ENCODE measurements at regions not wholly inside any gene's neighbourhood (a gene's known extent, or its start where the extent isn't known, plus 50 kb on each side); places are given as distances from the start of the nearest gene placed in this dataset.
"Not testable (repeated sequence)": the region's sequence is repeated elsewhere in the genome, so short reads cannot be mapped to it uniquely, and the experiment has no call there.

- peak; percentile 42 to 46 for DNase-seq (ENCODE audit: low read depth in 1 of 2, low spot score in 1 of 2)
These were observed 99.9 kb downstream of the ANKRD18B start for GRCh38 chr9:33623658-33624586.

DNA sequence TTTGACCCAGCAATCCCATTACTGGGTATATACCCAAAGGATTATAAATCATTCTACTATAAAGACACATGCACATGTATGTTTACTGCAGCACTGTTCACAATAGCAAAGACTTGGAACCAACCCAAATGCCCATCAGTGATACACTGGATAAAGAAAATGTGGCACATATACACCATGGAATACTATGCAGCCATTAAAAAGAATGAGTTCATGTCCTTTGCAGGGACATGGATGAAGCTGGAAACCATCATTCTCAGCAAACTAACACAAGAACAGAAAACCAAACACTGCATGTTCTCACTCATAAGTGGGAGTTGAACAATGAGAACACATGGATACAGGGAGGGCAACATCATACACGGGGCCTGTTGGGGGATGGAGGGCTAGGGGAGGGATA is 104.3 kb downstream of the ANKRD18B start:
- not testable (repeated sequence) for DNase-seq (ENCODE audit: low read depth in 1 of 2, low spot score in 1 of 2)

DNA sequence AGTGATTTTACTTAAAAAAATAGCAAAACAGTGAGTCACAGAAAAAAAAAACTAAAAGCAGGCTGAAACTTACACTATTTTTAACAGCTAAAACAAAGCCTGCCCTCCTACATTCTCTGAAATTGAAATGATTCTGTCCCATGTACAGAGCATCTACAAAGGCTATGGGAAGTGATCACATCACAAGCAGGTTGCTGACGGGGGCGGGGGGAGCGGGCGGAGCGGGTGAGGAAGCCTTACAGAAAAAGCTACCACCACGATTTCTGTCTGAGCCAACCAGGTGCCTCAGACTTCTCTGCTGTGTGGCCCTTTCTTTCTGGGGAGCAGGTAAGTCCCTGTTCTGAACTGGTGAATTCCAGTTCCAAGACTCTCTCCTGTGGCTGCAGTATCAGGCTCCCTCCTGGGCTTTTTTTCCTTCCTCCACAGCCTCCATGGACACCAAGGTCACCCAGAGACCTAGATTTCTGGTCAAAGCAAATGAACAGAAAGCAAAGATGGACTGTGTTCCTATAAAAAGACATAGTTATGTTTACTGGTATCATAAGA is 104.9 kb downstream of the ANKRD18B start:
- peak in 1 of 2 donors; percentile 21 for DNase-seq (ENCODE audit: low read depth in 1 of 2, low spot score in 1 of 2)

GRCh38 chr9:33633636-33634035 is 109.6 kb downstream of the ANKRD18B start:
- no peak for DNase-seq (ENCODE audit: low read depth in 1 of 2, low spot score in 1 of 2)

- no peak for DNase-seq (ENCODE audit: low read depth in 1 of 2, low spot score in 1 of 2)
These were observed 113.8 kb downstream of the ANKRD18B start for GRCh38 chr9:33637881-33638280.

DNA sequence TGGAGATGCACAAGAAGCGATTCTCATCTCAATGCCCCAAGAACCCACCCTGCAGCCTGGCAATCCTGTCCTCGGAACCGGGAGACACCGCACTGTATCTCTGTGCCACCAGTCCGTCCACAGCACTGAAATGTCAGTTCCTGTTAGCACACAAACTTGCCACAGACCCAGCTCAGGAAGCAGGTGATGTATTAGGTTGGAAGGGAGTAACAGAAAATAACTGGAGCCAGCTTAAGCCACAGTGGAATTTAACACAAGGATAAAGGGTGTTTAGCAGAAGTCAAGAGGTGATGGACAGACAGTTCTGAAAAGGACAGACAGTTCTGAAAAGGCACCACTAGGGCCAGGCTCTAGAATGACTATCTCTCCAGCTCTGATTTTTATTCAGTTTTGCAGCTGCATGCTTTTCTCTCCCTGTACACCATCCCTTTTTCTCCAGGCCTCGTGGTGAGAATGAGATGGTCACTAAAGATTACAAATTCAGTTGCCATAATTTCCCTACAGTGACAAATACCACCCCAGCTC is 114.4 kb downstream of the ANKRD18B start:
- DNase-seq (ENCODE audit: low read depth in 1 of 2, low spot score in 1 of 2) = no peak

GRCh38 chr9:33645706-33646105 is 121.7 kb downstream of the ANKRD18B start:
- DNase-seq (ENCODE audit: low read depth in 1 of 2, low spot score in 1 of 2) = no peak

GRCh38 chr9:33649463-33649862 is 125.4 kb downstream of the ANKRD18B start:
- no peak for DNase-seq (ENCODE audit: low read depth in 1 of 2, low spot score in 1 of 2)

GRCh38 chr9:33651125-33651524 is 127.1 kb downstream of the ANKRD18B start:
- no peak for DNase-seq (ENCODE audit: low read depth in 1 of 2, low spot score in 1 of 2)

DNA sequence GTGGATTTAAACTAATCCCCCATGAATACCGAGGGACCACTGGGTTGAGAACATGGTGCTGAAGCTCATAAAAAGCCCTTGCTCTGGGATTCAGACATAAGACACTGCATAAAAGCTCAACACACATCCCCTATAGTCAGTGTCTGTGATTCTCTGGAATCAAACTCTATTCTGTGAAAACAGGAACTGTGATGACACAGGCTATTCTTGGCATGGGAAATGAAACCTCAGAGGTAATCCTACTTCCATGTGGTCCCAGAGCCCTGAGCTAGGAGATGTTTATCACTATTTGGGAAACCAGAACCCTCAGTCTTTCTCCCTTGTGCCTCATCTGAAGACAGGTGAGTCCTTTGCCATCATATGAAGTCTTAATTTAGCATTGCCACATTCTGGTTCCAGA is 135.4 kb upstream of the PRSS3 start:
- no peak for DNase-seq (ENCODE audit: low read depth in 1 of 2, low spot score in 1 of 2)

DNA sequence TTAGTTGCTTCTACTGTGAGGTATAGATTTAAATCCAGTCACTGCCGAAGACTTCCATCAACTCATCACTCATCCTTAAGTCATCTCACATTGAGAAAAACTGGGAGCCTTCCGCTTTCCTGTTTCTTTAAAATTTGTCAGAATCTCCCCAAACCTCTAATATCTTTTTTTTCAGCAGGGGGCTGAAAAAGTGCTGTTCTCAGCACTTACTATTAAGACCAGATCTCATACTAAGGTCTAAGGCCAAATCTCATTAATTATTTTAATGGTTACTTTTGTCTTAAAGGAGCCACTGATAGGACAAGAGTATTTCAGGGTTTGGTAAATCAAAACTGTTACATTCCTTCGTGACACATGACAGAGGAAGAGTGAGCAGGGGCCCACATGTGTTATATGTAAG is 134.6 kb upstream of the PRSS3 start:
- no peak for DNase-seq (ENCODE audit: low read depth in 1 of 2, low spot score in 1 of 2)

- no peak for DNase-seq (ENCODE audit: low read depth in 1 of 2, low spot score in 1 of 2)
These were observed 134.2 kb upstream of the PRSS3 start for GRCh38 chr9:33661176-33661575.

- DNase-seq (ENCODE audit: low read depth in 1 of 2, low spot score in 1 of 2) = no peak
These were observed 132.5 kb upstream of the PRSS3 start for GRCh38 chr9:33662871-33663270.

- DNase-seq (ENCODE audit: low read depth in 1 of 2, low spot score in 1 of 2) = not testable (repeated sequence)
These were observed 119.1 kb upstream of the PRSS3 start for GRCh38 chr9:33676194-33676745.

DNA sequence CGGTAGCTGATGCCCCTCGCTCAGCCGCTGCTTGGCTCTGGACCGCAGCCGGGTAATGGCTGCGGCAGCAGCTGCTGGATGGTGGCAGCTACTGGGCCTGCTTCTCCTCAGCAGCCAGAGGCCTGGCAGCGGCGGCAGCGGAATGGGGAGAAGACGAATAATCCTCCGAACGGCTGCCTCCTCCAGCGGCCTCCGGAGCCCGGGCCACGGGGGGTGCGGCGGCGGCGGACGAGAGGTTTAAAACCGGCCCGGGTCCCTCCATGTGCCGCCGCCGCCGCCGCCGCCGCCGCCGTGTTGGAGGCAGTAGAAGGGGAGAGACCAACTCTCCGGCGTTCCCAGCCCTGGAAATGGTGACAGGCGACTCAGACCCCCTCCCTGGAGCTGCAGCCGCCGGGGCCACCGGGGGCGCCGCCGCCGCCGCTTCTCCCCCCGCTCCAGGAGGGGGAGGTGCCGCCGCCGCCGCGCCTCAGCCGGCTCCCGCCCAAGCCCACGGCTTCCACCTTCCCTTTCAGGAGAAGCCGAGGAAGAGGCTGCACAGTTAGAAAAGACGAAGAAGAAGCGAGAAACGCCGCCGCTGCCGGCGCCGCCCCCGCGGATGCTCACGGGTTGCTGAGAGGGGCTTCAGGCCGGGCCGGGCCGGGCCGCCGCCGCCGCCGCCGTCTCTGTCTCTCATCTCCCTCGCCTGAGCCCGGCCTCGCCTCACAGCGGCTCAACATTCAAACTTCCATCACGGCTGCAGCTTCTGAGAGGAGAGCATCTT is 118.4 kb upstream of the PRSS3 start:
- peak in 1 of 2 donors; percentile 3 for DNase-seq (ENCODE audit: low read depth in 1 of 2, low spot score in 1 of 2)

- no peak for DNase-seq (ENCODE audit: low read depth in 1 of 2, low spot score in 1 of 2)
These were observed 117.9 kb upstream of the PRSS3 start for GRCh38 chr9:33677506-33677809.

DNA sequence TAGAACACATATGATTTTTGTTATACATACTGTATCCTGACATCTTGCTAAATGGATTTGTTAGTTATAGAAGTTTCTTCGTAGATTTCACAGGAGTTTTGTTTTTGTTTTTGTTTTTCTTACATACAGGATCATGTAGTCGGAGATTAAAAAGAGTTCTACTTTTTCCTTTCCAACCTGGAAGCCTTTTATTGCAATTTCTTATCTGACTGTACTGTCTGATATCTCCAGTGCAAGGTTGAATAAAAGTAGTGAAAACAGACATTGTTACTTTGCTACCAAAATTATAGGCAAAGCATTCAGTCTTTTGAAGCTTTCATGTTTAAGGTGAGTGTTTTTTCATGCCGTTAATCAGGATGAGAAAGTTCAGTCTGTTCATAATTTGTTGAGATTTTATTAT is 117.4 kb upstream of the PRSS3 start:
- DNase-seq (ENCODE audit: low read depth in 1 of 2, low spot score in 1 of 2) = no peak

DNA sequence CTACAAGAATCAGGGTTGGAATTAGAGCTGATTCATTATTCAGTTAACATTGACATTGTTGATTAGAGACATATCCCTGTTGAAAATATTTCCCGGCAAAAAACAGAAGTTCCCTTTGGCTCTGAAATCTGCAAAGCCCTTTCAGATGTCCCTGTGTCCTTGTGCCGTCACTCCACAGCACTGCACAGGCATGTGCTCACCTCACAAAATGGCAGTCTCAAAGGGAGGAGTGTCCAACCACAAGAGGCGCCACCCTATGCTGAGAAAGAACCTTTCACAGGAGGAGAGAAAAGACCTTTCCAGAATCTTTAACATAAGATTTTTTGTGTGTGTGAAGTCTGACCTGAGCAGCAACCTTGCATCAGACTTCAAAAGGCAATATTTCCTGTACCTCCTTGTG is 112.8 kb upstream of the PRSS3 start:
- DNase-seq (ENCODE audit: low read depth in 1 of 2, low spot score in 1 of 2) = no peak

- DNase-seq (ENCODE audit: low read depth in 1 of 2, low spot score in 1 of 2) = no peak
These were observed 110.5 kb upstream of the PRSS3 start for GRCh38 chr9:33684831-33685230.

DNA sequence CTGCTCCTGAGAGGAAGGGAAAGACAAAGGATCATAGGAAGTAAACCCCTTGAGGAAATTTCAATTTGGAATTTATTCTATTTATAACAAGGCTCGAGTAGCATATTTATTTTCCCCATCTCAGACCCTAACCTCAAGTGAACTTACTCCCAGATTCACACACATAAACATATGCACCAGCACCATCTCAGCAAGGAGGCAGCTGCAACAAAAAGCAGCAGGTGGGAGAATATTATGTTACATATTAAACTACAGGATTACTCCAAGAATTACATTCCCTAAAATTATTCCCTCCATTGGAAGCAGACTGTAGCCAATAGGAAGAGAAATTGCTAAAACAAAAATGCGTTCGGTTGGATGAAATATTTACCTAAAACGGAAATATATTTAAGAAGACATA is 108.4 kb upstream of the PRSS3 start:
- no peak for DNase-seq (ENCODE audit: low read depth in 1 of 2, low spot score in 1 of 2)

DNA sequence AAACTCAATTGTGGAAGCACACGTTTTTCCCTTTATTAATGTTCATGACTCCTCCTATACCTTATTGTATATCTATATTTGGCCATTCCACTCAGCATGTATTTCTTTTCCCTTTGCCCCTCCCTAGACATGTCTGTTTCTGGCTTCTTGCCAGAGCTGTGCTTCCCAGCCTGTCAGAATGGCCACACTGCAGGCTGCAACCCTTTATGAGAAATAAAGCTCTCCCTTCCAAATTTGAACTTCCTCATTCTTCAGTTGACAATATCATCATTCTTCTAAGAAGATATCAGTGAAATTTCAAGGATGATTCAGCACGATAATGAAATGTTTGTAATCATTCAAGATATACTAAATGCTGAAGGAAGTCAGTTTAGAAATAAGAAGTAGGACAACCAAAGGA is 107.6 kb upstream of the PRSS3 start:
- no peak for DNase-seq (ENCODE audit: low read depth in 1 of 2, low spot score in 1 of 2)

All from stimulated activated CD4-positive, alpha-beta T cell treated with anti-CD3 and anti-CD28 coated beads, Interleukin-15, amount 100 ng/mL, for 1 hour (primary cell).